NCI-H2029 (cell line): ENCODE measurements at regions not wholly inside any gene's neighbourhood (a gene's known extent, or its start where the extent isn't known, plus 50 kb on each side); places are given as distances from the start of the nearest gene placed in this dataset.
"Not testable (repeated sequence)": the region's sequence is repeated elsewhere in the genome, so short reads cannot be mapped to it uniquely, and the experiment has no call there.

ENCODE experiments used
- DNase-seq: peaks from one replicate; lab custom pipeline; 2025; lab: John Stamatoyannopoulos, UW

GRCh38 chr7:149682038-149682437 is 91.3 kb downstream of the ZNF467 start:
- no peak for DNase-seq

GRCh38 chr7:149681274-149681673 is 92.1 kb downstream of the ZNF467 start:
- no peak for DNase-seq

GRCh38 chr7:149680331-149681025 is 92.9 kb downstream of the ZNF467 start:
- DNase-seq, result no peak

GRCh38 chr7:149674728-149675385 is 98.5 kb downstream of the ZNF467 start:
- DNase-seq, result not testable (repeated sequence)

- DNase-seq, result no peak
Observed at GRCh38 chr7:149673006-149673405, 100.4 kb downstream of the ZNF467 start.

- DNase-seq, result peak; percentile 59
Observed at GRCh38 chr7:149670288-149670687, 103.1 kb downstream of the ZNF467 start.

GRCh38 chr7:149669121-149669818 is 104.1 kb downstream of the ZNF467 start:
- DNase-seq, result no peak

GRCh38 chr7:149666360-149666945 is 106.9 kb downstream of the ZNF467 start:
- DNase-seq, result no peak

GRCh38 chr7:149665618-149666017 is 107.8 kb downstream of the ZNF467 start:
- DNase-seq, result not testable (repeated sequence)

- no peak for DNase-seq
Observed at GRCh38 chr7:149664666-149665065, 108.7 kb downstream of the ZNF467 start.

- no peak for DNase-seq
Observed at GRCh38 chr7:149664176-149664575, 109.2 kb downstream of the ZNF467 start.

GRCh38 chr7:149662591-149663095 is 110.7 kb downstream of the ZNF467 start:
- peak; percentile 9 for DNase-seq

- no peak for DNase-seq
Observed at GRCh38 chr7:149655784-149656183, 117.6 kb downstream of the ZNF467 start.

GRCh38 chr7:149654588-149654987 is 118.8 kb downstream of the ZNF467 start:
- DNase-seq, result no peak

- not testable (repeated sequence) for DNase-seq
Observed at GRCh38 chr7:149650190-149650589, 123.2 kb downstream of the ZNF467 start.

GRCh38 chr7:149644754-149645153 is 128.6 kb downstream of the ZNF467 start:
- DNase-seq, result no peak

- no peak for DNase-seq
Observed at GRCh38 chr7:149642589-149642988, 130.8 kb downstream of the ZNF467 start.

- no peak for DNase-seq
Observed at GRCh38 chr7:149638566-149639320, 134.6 kb downstream of the ZNF467 start.

GRCh38 chr7:149637911-149638565 is 135.3 kb downstream of the ZNF467 start:
- DNase-seq, result no peak

GRCh38 chr7:149635561-149636329 is 137.6 kb downstream of the ZNF467 start:
- no peak for DNase-seq
